Keratinocyte (primary cell): ENCODE measurements at regions not wholly inside any gene's neighbourhood (a gene's known extent, or its start where the extent isn't known, plus 50 kb on each side); places are given as distances from the start of the nearest gene placed in this dataset.

Source experiments
- DNase-seq: peaks from one replicate; pipeline ENCODE4 v3.0.0-alpha.2; 2011; ENCODE audit warnings: low read depth, missing footprints, low spot score
- FAIRE-seq: peaks from 2 replicates; lab custom pipeline; 2011; peaks lifted over from hg19 to GRCh38; lab: Jason Lieb, UNC
- H2AFZ ChIP-seq: 2 replicates; pipeline ENCODE4 v1.6.0; 2012; ENCODE audit warnings: low read length, control low read depth, inconsistent platforms; ENCODE audit not compliant: control insufficient read depth
- H3K27ac ChIP-seq: 2 replicates; pipeline ENCODE4 v1.5.1; 2011; ENCODE audit warnings: low read length; ENCODE audit not compliant: control insufficient read depth, insufficient read depth
- H3K27me3 ChIP-seq: 3 replicates; pipeline ENCODE4 v1.6.0; 2011; ENCODE audit warnings: low read length; ENCODE audit not compliant: control insufficient read depth, insufficient read depth; ENCODE audit errors: extremely low read depth
- H3K36me3 ChIP-seq, 2 experiments: 2 replicates in 1 of 2; 3 replicates in 1 of 2; pipeline ENCODE4 v1.5.1; 2011; ENCODE audit warnings: low read length in 2 of 2, mild to moderate bottlenecking in 1 of 2; ENCODE audit not compliant: control insufficient read depth in 2 of 2, insufficient read depth in 2 of 2; ENCODE audit errors: extremely low read depth in 1 of 2
- H3K4me1 ChIP-seq: 3 replicates; pipeline ENCODE4 v1.5.1; 2011; ENCODE audit warnings: low read length; ENCODE audit not compliant: control insufficient read depth, insufficient read depth; ENCODE audit errors: extremely low read depth
- H3K4me2 ChIP-seq: 3 replicates; pipeline ENCODE4 v1.6.0; 2011; ENCODE audit warnings: low read depth, low read length; ENCODE audit not compliant: control insufficient read depth, insufficient read depth; ENCODE audit errors: extremely low read depth
- H3K4me3 ChIP-seq, 3 experiments: fragments of 200-600 bp in 1 of 3; sonication (generic) in 1 of 3; 2 replicates in 2 of 3; 3 replicates in 1 of 3; pipeline ENCODE4 v1.5.1; 2011 to 2016; ENCODE audit warnings: low read length in 3 of 3, mild to moderate bottlenecking in 3 of 3, control low read depth in 2 of 3, inconsistent platforms in 1 of 3, low read depth in 1 of 3, mixed read lengths in 1 of 3, mixed run types in 1 of 3, moderate library complexity in 1 of 3; ENCODE audit not compliant: control insufficient read depth in 2 of 3, insufficient read depth in 2 of 3; ENCODE audit errors: extremely low read depth in 1 of 3
- H3K79me2 ChIP-seq: 2 replicates; pipeline ENCODE4 v1.6.0; 2012; ENCODE audit warnings: low read length; ENCODE audit not compliant: control insufficient read depth, insufficient read depth
- H3K9ac ChIP-seq: 3 replicates; pipeline ENCODE4 v1.6.0; 2011; ENCODE audit warnings: low read length; ENCODE audit not compliant: control insufficient read depth, insufficient read depth; ENCODE audit errors: extremely low read depth
- H3K9me1 ChIP-seq: 3 replicates; pipeline ENCODE4 v1.6.0; 2011; ENCODE audit warnings: low read length; ENCODE audit not compliant: control insufficient read depth, insufficient read depth; ENCODE audit errors: extremely low read depth
- H3K9me3 ChIP-seq: 2 replicates; pipeline ENCODE4 v1.5.1; 2012; ENCODE audit warnings: low read depth, low read length; ENCODE audit not compliant: control insufficient read depth
- H4K20me1 ChIP-seq: 3 replicates; pipeline ENCODE4 v1.6.0; 2011; ENCODE audit warnings: low read length; ENCODE audit not compliant: control insufficient read depth, insufficient read depth; ENCODE audit errors: extremely low read depth
- EZH2 ChIP-seq: IDR thresholded peaks from one replicate; pipeline ENCODE4 v1.6.1; 2012; ENCODE audit warnings: inconsistent platforms, mild to moderate bottlenecking, low read length, moderate library complexity
- dilution Hi-C: fragments of 300-500 bp; cut with MboI; formaldehyde crosslinking; loops from one replicate; pipeline ENCODE4 v1.7.0; 2020; ENCODE audit warnings: low sequenced_read_pairs; ENCODE audit not compliant: extremely low pct_ligation_motif_present
- TF ChIP-seq, protein P1 (sequence below), 3 experiments: IDR thresholded peaks in 1 of 3; conservative IDR thresholded peaks in 1 of 3; optimal IDR thresholded peaks in 1 of 3; 2 replicates in 2 of 3; 3 replicates in 1 of 3; pipeline versions ENCODE3 to v1.5.1; 2011; ENCODE audit warnings: low read length in 3 of 3, mild to moderate bottlenecking in 3 of 3, moderate library complexity in 2 of 3, control low read depth in 1 of 3, inconsistent platforms in 1 of 3; ENCODE audit not compliant: insufficient read depth in 2 of 3; ENCODE audit errors: extremely low read depth in 1 of 3

GRCh38 chr15:23760024-23760423, 72.9 kb upstream of the NDN start:
- TF ChIP-seq EZH2, result no peak
- TF ChIP-seq, protein P1, sequence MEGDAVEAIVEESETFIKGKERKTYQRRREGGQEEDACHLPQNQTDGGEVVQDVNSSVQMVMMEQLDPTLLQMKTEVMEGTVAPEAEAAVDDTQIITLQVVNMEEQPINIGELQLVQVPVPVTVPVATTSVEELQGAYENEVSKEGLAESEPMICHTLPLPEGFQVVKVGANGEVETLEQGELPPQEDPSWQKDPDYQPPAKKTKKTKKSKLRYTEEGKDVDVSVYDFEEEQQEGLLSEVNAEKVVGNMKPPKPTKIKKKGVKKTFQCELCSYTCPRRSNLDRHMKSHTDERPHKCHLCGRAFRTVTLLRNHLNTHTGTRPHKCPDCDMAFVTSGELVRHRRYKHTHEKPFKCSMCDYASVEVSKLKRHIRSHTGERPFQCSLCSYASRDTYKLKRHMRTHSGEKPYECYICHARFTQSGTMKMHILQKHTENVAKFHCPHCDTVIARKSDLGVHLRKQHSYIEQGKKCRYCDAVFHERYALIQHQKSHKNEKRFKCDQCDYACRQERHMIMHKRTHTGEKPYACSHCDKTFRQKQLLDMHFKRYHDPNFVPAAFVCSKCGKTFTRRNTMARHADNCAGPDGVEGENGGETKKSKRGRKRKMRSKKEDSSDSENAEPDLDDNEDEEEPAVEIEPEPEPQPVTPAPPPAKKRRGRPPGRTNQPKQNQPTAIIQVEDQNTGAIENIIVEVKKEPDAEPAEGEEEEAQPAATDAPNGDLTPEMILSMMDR (optimal IDR thresholded peaks at IDR 0.05 in 1 of 3, IDR thresholded peaks at IDR 0.05 in 1 of 3, conservative IDR thresholded peaks at IDR 0.05 in 1 of 3; ENCODE audit: extremely low read depth in 1 of 3, insufficient read depth in 2 of 3, low read length in 3 of 3), result no peak
- peaks cover 2% of the 10 kb centered on the region for H3K9me3 ChIP-seq
- no peak overlapping the region for H3K4me2 ChIP-seq
- no peaks in the 10 kb centered on the region for H3K36me3 ChIP-seq
- H3K79me2 ChIP-seq, result no peaks in the 10 kb centered on the region
- H3K27ac ChIP-seq, result no peak overlapping the region
- no peak overlapping the region for H3K4me3 ChIP-seq
- H3K9me1 ChIP-seq, result no peaks in the 10 kb centered on the region
- no peak for DNase-seq
- FAIRE-seq, result no peak
- no peak overlapping the region for H3K9ac ChIP-seq
- H2AFZ ChIP-seq, result no peak overlapping the region
- no peaks in the 10 kb centered on the region for H3K27me3 ChIP-seq
- no peaks in the 10 kb centered on the region for H4K20me1 ChIP-seq
- H3K4me1 ChIP-seq, result no peaks in the 10 kb centered on the region
- dilution Hi-C loops, result no loop called here

GRCh38 chr15:23761386-23761785, 74.3 kb upstream of the NDN start:
- TF ChIP-seq, protein P1 (optimal IDR thresholded peaks at IDR 0.05 in 1 of 3, IDR thresholded peaks at IDR 0.05 in 1 of 3, conservative IDR thresholded peaks at IDR 0.05 in 1 of 3; ENCODE audit: extremely low read depth in 1 of 3, insufficient read depth in 2 of 3, low read length in 3 of 3), result no peak
- TF ChIP-seq EZH2, result no peak
- Histone ChIP-seq H3K79me2 (no peaks in the 10 kb centered on the region), H3K9me3 (peaks cover 2% of the 10 kb centered on the region), H3K4me1 (no peaks in the 10 kb centered on the region), H2AFZ (no peak overlapping the region), H3K4me2 (no peak overlapping the region), H3K27me3 (no peaks in the 10 kb centered on the region), H3K27ac (no peak overlapping the region), H3K36me3 (no peaks in the 10 kb centered on the region), H4K20me1 (no peaks in the 10 kb centered on the region), H3K4me3 (no peak overlapping the region), H3K9me1 (no peaks in the 10 kb centered on the region), H3K9ac (no peak overlapping the region)
- no peak for FAIRE-seq
- no peak for DNase-seq
- dilution Hi-C loops, result no loop called here
